Stomach smooth muscle (tissue), 2 donors: ENCODE measurements at regions not wholly inside any gene's neighbourhood (a gene's known extent, or its start where the extent isn't known, plus 50 kb on each side); places are given as distances from the start of the nearest gene placed in this dataset.
"Not testable (repeated sequence)": the region's sequence is repeated elsewhere in the genome, so short reads cannot be mapped to it uniquely, and the experiment has no call there.

ENCODE experiments used
- H3K27ac ChIP-seq: one replicate; pipeline ENCODE4 v1.7.0; 2013; ENCODE audit warnings: mild to moderate bottlenecking, low read length, inconsistent platforms
- H3K27me3 ChIP-seq, 2 donors: one replicate each; pipeline ENCODE4 v1.7.0; 2013; ENCODE audit warnings: low read length in 2 of 2; ENCODE audit not compliant: insufficient read depth in 2 of 2, control insufficient read depth in 1 of 2
- H3K36me3 ChIP-seq, 2 donors: one replicate each; pipeline ENCODE4 v1.7.0; 2013; ENCODE audit warnings: low read length in 2 of 2; ENCODE audit not compliant: control insufficient read depth in 2 of 2, insufficient read depth in 2 of 2
- H3K4me1 ChIP-seq: one replicate; pipeline ENCODE4 v1.7.0; 2013; ENCODE audit warnings: low read length; ENCODE audit not compliant: control insufficient read depth, insufficient read depth
- H3K4me3 ChIP-seq, 2 donors: one replicate each; pipeline ENCODE4 v1.7.0; 2013; ENCODE audit warnings: low read length in 2 of 2
- H3K9ac ChIP-seq, 2 donors: one replicate each; pipeline ENCODE4 v1.7.0; 2013; ENCODE audit warnings: low read length in 2 of 2, mild to moderate bottlenecking in 1 of 2
- H3K9me3 ChIP-seq, 2 donors: one replicate each; pipeline ENCODE4 v1.7.0; 2013; ENCODE audit warnings: low read length in 2 of 2; ENCODE audit not compliant: control insufficient read depth in 2 of 2
- donor health status: healthy.
- donor health status: Pancreatic carcinoma.

- H3K27ac ChIP-seq = no peak overlapping the region
- H3K9ac ChIP-seq = no peak overlapping the region
- H3K9me3 ChIP-seq = no peaks in the 10 kb centered on the region
Observed at GRCh38 chr2:167652401-167652800, 595.0 kb downstream of the STK39 start.

GRCh38 chr2:167651406-167652151 lies 595.8 kb downstream of the STK39 start:
- H3K4me1 ChIP-seq = no peaks in the 10 kb centered on the region
- H3K4me3 ChIP-seq = no peak overlapping the region
- no peak overlapping the region for H3K9ac ChIP-seq
- no peaks in the 10 kb centered on the region for H3K27me3 ChIP-seq
- no peaks in the 10 kb centered on the region for H3K36me3 ChIP-seq
- no peaks in the 10 kb centered on the region for H3K9me3 ChIP-seq
- H3K27ac ChIP-seq = no peak overlapping the region

More at GRCh38 chr2:167652401-167652800, 595.0 kb downstream of the STK39 start:
- Histone ChIP-seq H3K36me3 (no peaks in the 10 kb centered on the region), H3K4me1 (no peaks in the 10 kb centered on the region), H3K4me3 (no peak overlapping the region), H3K27me3 (no peaks in the 10 kb centered on the region)

GRCh38 chr2:167646557-167646956 lies 600.8 kb downstream of the STK39 start:
- no peaks in the 10 kb centered on the region for H3K9me3 ChIP-seq

GRCh38 chr2:167640096-167640495 lies 607.3 kb downstream of the STK39 start:
- no peaks in the 10 kb centered on the region for H3K36me3 ChIP-seq
- H3K9me3 ChIP-seq = no peaks in the 10 kb centered on the region
- no peaks in the 10 kb centered on the region for H3K27me3 ChIP-seq
- no peak overlapping the region for H3K4me3 ChIP-seq
- no peak overlapping the region for H3K9ac ChIP-seq
- H3K4me1 ChIP-seq = no peaks in the 10 kb centered on the region
- H3K27ac ChIP-seq = no peak overlapping the region

More at GRCh38 chr2:167646557-167646956, 600.8 kb downstream of the STK39 start:
- no peaks in the 10 kb centered on the region for H3K36me3 ChIP-seq
- H3K27ac ChIP-seq = no peak overlapping the region
- H3K4me3 ChIP-seq = no peak overlapping the region
- H3K27me3 ChIP-seq = no peaks in the 10 kb centered on the region
- no peaks in the 10 kb centered on the region for H3K4me1 ChIP-seq
- H3K9ac ChIP-seq = no peak overlapping the region

GRCh38 chr2:167637741-167638140 lies 609.7 kb downstream of the STK39 start:
- no peaks in the 10 kb centered on the region for H3K9me3 ChIP-seq
- no peak overlapping the region for H3K4me3 ChIP-seq
- no peaks in the 10 kb centered on the region for H3K4me1 ChIP-seq
- H3K27ac ChIP-seq = no peak overlapping the region
- no peak overlapping the region for H3K9ac ChIP-seq
- no peaks in the 10 kb centered on the region for H3K36me3 ChIP-seq
- no peaks in the 10 kb centered on the region for H3K27me3 ChIP-seq

- not testable (repeated sequence) for H3K4me1 ChIP-seq, H3K27me3 ChIP-seq, H3K27ac ChIP-seq, H3K9me3 ChIP-seq, H3K36me3 ChIP-seq, H3K9ac ChIP-seq, H3K4me3 ChIP-seq
Observed at GRCh38 chr2:167632271-167632670, 615.1 kb downstream of the STK39 start.

GRCh38 chr2:167626961-167627360 lies 620.4 kb downstream of the STK39 start:
- H3K9me3 ChIP-seq = no peaks in the 10 kb centered on the region
- no peak overlapping the region for H3K4me3 ChIP-seq
- no peak overlapping the region for H3K9ac ChIP-seq
- H3K36me3 ChIP-seq = no peaks in the 10 kb centered on the region
- H3K4me1 ChIP-seq = no peaks in the 10 kb centered on the region
- H3K27ac ChIP-seq = no peak overlapping the region
- no peaks in the 10 kb centered on the region for H3K27me3 ChIP-seq

GRCh38 chr2:167626301-167626700 lies 621.1 kb downstream of the STK39 start:
- Histone ChIP-seq H3K9ac (no peak overlapping the region), H3K4me3 (no peak overlapping the region), H3K9me3 (no peaks in the 10 kb centered on the region), H3K27ac (no peak overlapping the region), H3K4me1 (no peaks in the 10 kb centered on the region), H3K36me3 (no peaks in the 10 kb centered on the region), H3K27me3 (no peaks in the 10 kb centered on the region)

- no peak overlapping the region for H3K9ac ChIP-seq
- no peaks in the 10 kb centered on the region for H3K36me3 ChIP-seq
- H3K27ac ChIP-seq = no peak overlapping the region
- H3K9me3 ChIP-seq = no peaks in the 10 kb centered on the region
- H3K4me1 ChIP-seq = no peaks in the 10 kb centered on the region
- no peaks in the 10 kb centered on the region for H3K27me3 ChIP-seq
- no peak overlapping the region for H3K4me3 ChIP-seq
Observed at GRCh38 chr2:167616997-167617396, 630.4 kb downstream of the STK39 start.

GRCh38 chr2:167613471-167613870 lies 633.9 kb downstream of the STK39 start:
- no peaks in the 10 kb centered on the region for H3K27me3 ChIP-seq
- H3K9me3 ChIP-seq = no peaks in the 10 kb centered on the region
- H3K9ac ChIP-seq = no peak overlapping the region
- H3K4me1 ChIP-seq = no peaks in the 10 kb centered on the region
- no peak overlapping the region for H3K27ac ChIP-seq
- H3K36me3 ChIP-seq = no peaks in the 10 kb centered on the region
- H3K4me3 ChIP-seq = no peak overlapping the region

GRCh38 chr2:167608487-167608886 lies 638.9 kb downstream of the STK39 start:
- Histone ChIP-seq H3K4me3 (no peak overlapping the region), H3K27me3 (no peaks in the 10 kb centered on the region), H3K4me1 (no peaks in the 10 kb centered on the region), H3K9ac (no peak overlapping the region), H3K9me3 (no peaks in the 10 kb centered on the region), H3K36me3 (no peaks in the 10 kb centered on the region), H3K27ac (no peak overlapping the region)
